ENCODE measurements at regions not wholly inside any gene's neighbourhood (a gene's known extent, or its start where the extent isn't known, plus 50 kb on each side); places are given as distances from the start of the nearest gene placed in this dataset.
"Not testable (repeated sequence)": the region's sequence is repeated elsewhere in the genome, so short reads cannot be mapped to it uniquely, and the experiment has no call there.

- Histone ChIP-seq H3K4me3 (no peak overlapping the region), H3K27me3 (no peaks in the 10 kb centered on the region), H3K27ac (no peak overlapping the region), H3K4me1 (peaks cover 0 to 12% (median 0%) of the 10 kb centered on the region in 4 donors), H3K36me3 (no peaks in the 10 kb centered on the region), H3K9me3 (no peaks in the 10 kb centered on the region)
- TF ChIP-seq EP300 (IDR thresholded peaks at IDR 0.05) (no peak), POLR2A (IDR thresholded peaks at IDR 0.05) (no peak), CTCF (IDR thresholded peaks at IDR 0.05) (no peak)
- 69 to 72% methylated on average over 2 of the region's 2 CpGs for WGBS, 2 donors
- no peak for DNase-seq (ENCODE audit: low spot score in 2 of 2)
These were observed 156.3 kb downstream of the MEX3B start for GRCh38 chr15:81889485-81889881.

GRCh38 chr15:81888748-81889484 is 156.9 kb downstream of the MEX3B start:
- peak in 1 of 2 donors; percentile 13 for TF ChIP-seq EP300 (IDR thresholded peaks at IDR 0.05)
- no peak for TF ChIP-seq POLR2A (IDR thresholded peaks at IDR 0.05)
- peak in 1 of 2 donors; percentile 8 for DNase-seq (ENCODE audit: low spot score in 2 of 2)
- Histone ChIP-seq H3K4me3 (no peak overlapping the region), H3K9me3 (no peaks in the 10 kb centered on the region), H3K36me3 (no peaks in the 10 kb centered on the region), H3K27me3 (no peaks in the 10 kb centered on the region), H3K4me1 (peaks cover 0 to 12% (median 0%) of the 10 kb centered on the region in 4 donors), H3K27ac (no peak overlapping the region)
- 34 to 37% methylated on average over 10 of the region's 10 CpGs for WGBS, 2 donors

GRCh38 chr15:81887912-81888311 is 157.9 kb downstream of the MEX3B start:
- Histone ChIP-seq H3K36me3 (no peaks in the 10 kb centered on the region), H3K4me1 (peaks cover 0 to 12% (median 0%) of the 10 kb centered on the region in 4 donors), H3K9me3 (no peaks in the 10 kb centered on the region), H3K27ac (no peak overlapping the region), H3K4me3 (no peak overlapping the region), H3K27me3 (no peaks in the 10 kb centered on the region)
- 57 to 61% methylated on average over 2 of the region's 2 CpGs for WGBS, 2 donors
- TF ChIP-seq EP300 (IDR thresholded peaks at IDR 0.05): no peak
- TF ChIP-seq CTCF (IDR thresholded peaks at IDR 0.05): no peak
- TF ChIP-seq POLR2A (IDR thresholded peaks at IDR 0.05): no peak
- no peak for DNase-seq (ENCODE audit: low spot score in 2 of 2)

GRCh38 chr15:81887188-81887587 is 158.6 kb downstream of the MEX3B start:
- H3K4me3 ChIP-seq; H3K27me3 ChIP-seq; H3K9me3 ChIP-seq; H3K36me3 ChIP-seq; H3K27ac ChIP-seq; DNase-seq (ENCODE audit: low spot score in 2 of 2): not testable (repeated sequence)
- H3K4me1 ChIP-seq: peaks cover 0 to 12% (median 0%) of the 10 kb centered on the region in 4 donors

GRCh38 chr15:81886591-81886990 is 159.2 kb downstream of the MEX3B start:
- H3K9me3 ChIP-seq: no peaks in the 10 kb centered on the region
- 86 to 90% methylated on average over 6 of the region's 6 CpGs for WGBS, 2 donors
- H3K27me3 ChIP-seq: no peaks in the 10 kb centered on the region
- DNase-seq (ENCODE audit: low spot score in 2 of 2): no peak
- no peak overlapping the region for H3K27ac ChIP-seq
- TF ChIP-seq POLR2A (IDR thresholded peaks at IDR 0.05) (no peak), EP300 (IDR thresholded peaks at IDR 0.05) (no peak), CTCF (IDR thresholded peaks at IDR 0.05) (no peak)
- peaks cover 0 to 12% (median 0%) of the 10 kb centered on the region in 4 donors for H3K4me1 ChIP-seq
- H3K36me3 ChIP-seq: no peaks in the 10 kb centered on the region
- H3K4me3 ChIP-seq: no peak overlapping the region

GRCh38 chr15:81886080-81886479 is 159.7 kb downstream of the MEX3B start:
- Histone ChIP-seq H3K4me1 (peaks cover 0 to 12% (median 0%) of the 10 kb centered on the region in 4 donors), H3K9me3 (no peaks in the 10 kb centered on the region), H3K36me3 (no peaks in the 10 kb centered on the region), H3K27ac (no peak overlapping the region), H3K4me3 (no peak overlapping the region), H3K27me3 (no peaks in the 10 kb centered on the region)
- WGBS, 2 donors: 90 to 93% methylated on average over 2 of the region's 2 CpGs
- TF ChIP-seq CTCF (IDR thresholded peaks at IDR 0.05): no peak
- TF ChIP-seq POLR2A (IDR thresholded peaks at IDR 0.05): no peak
- TF ChIP-seq EP300 (IDR thresholded peaks at IDR 0.05): no peak
- DNase-seq (ENCODE audit: low spot score in 2 of 2): no peak
